ENCODE measurements at regions not wholly inside any gene's neighbourhood (a gene's known extent, or its start where the extent isn't known, plus 50 kb on each side); places are given as distances from the start of the nearest gene placed in this dataset.

GRCh38 chr1:187837787-187838186 is 1009.0 kb downstream of the PLA2G4A start:
- DNase-seq, result no peak
- intact Hi-C loops (cut with DNase I; ENCODE audit: low total_unique reads), result no loop called here
- no peaks in the 10 kb centered on the region for H3K36me3 ChIP-seq
- H3K4me3 ChIP-seq, result no peak overlapping the region
- H3K4me1 ChIP-seq, result no peaks in the 10 kb centered on the region
- 72 to 80% (median 78%) methylated on average over 2 of the region's 2 CpGs for WGBS, 5 donors
- H3K27ac ChIP-seq, result no peak overlapping the region
- no peak for TF ChIP-seq POLR2AphosphoS5 (IDR thresholded peaks at IDR 0.05)
- no peak for TF ChIP-seq POLR2A (IDR thresholded peaks at IDR 0.05)
- TF ChIP-seq CTCF (IDR thresholded peaks at IDR 0.05 in 8 of 11, conservative IDR thresholded peaks at IDR 0.05 in 3 of 11), result no peak
- H3K27me3 ChIP-seq (replicated peaks in 1 of 7), result no peaks in the 10 kb centered on the region
- peaks cover 0 to 20% (median 8%) of the 10 kb centered on the region in 8 donors for H3K9me3 ChIP-seq

- TF ChIP-seq POLR2A (IDR thresholded peaks at IDR 0.05) (no peak), POLR2AphosphoS5 (IDR thresholded peaks at IDR 0.05) (no peak), CTCF (IDR thresholded peaks at IDR 0.05 in 8 of 11, conservative IDR thresholded peaks at IDR 0.05 in 3 of 11) (no peak)
- Histone ChIP-seq H3K27me3 (replicated peaks in 1 of 7) (no peaks in the 10 kb centered on the region), H3K36me3 (no peaks in the 10 kb centered on the region), H3K4me1 (no peaks in the 10 kb centered on the region), H3K27ac (no peak overlapping the region), H3K4me3 (no peak overlapping the region), H3K9me3 (peaks cover 0 to 24% (median 15%) of the 10 kb centered on the region in 8 donors)
- WGBS, 5 donors, result 59 to 67% (median 61%) methylated on average over 7 of the region's 7 CpGs
- no peak for DNase-seq
- intact Hi-C loops (cut with DNase I; ENCODE audit: low total_unique reads), result no loop called here
Measured at GRCh38 chr1:187838335-187839293, 1009.9 kb downstream of the PLA2G4A start.

- H3K4me3 ChIP-seq, result no peak overlapping the region
- no peaks in the 10 kb centered on the region for H3K27me3 ChIP-seq (replicated peaks in 1 of 7)
- no peaks in the 10 kb centered on the region for H3K36me3 ChIP-seq
- no peaks in the 10 kb centered on the region for H3K4me1 ChIP-seq
- no peak for TF ChIP-seq POLR2A (IDR thresholded peaks at IDR 0.05)
- TF ChIP-seq POLR2AphosphoS5 (IDR thresholded peaks at IDR 0.05), result no peak
- no peak for TF ChIP-seq CTCF (IDR thresholded peaks at IDR 0.05 in 8 of 11, conservative IDR thresholded peaks at IDR 0.05 in 3 of 11)
- WGBS, 5 donors, result 33 to 58% (median 49%) methylated on average over 2 of the region's 2 CpGs
- intact Hi-C loops (cut with DNase I; ENCODE audit: low total_unique reads), result no loop called here
- no peak for DNase-seq
- H3K27ac ChIP-seq, result no peak overlapping the region
- peaks cover 0 to 26% (median 15%) of the 10 kb centered on the region in 8 donors for H3K9me3 ChIP-seq
Measured at GRCh38 chr1:187839873-187840272, 1011.1 kb downstream of the PLA2G4A start.

- no peak overlapping the region for H3K27ac ChIP-seq
- no peaks in the 10 kb centered on the region for H3K27me3 ChIP-seq (replicated peaks in 1 of 7)
- H3K36me3 ChIP-seq, result no peaks in the 10 kb centered on the region
- intact Hi-C loops (cut with DNase I; ENCODE audit: low total_unique reads), result no loop called here
- DNase-seq, result no peak
- TF ChIP-seq POLR2AphosphoS5 (IDR thresholded peaks at IDR 0.05) (no peak), CTCF (IDR thresholded peaks at IDR 0.05 in 8 of 11, conservative IDR thresholded peaks at IDR 0.05 in 3 of 11) (no peak), POLR2A (IDR thresholded peaks at IDR 0.05) (no peak)
- H3K4me1 ChIP-seq, result no peaks in the 10 kb centered on the region
- no peak overlapping the region for H3K4me3 ChIP-seq
- 26 to 52% (median 34%) methylated on average over 1 of the region's 1 CpG for WGBS, 5 donors
- H3K9me3 ChIP-seq, result peaks cover 0 to 26% (median 12%) of the 10 kb centered on the region in 8 donors
Measured at GRCh38 chr1:187840557-187840956, 1011.8 kb downstream of the PLA2G4A start.
